A549 (cell line): ENCODE measurements at regions not wholly inside any gene's neighbourhood (a gene's known extent, or its start where the extent isn't known, plus 50 kb on each side); places are given as distances from the start of the nearest gene placed in this dataset.

Source experiments
- ATAC-seq, 2 experiments: fragments of 200-7000 bp in 1 of 2; fragments of >200 bp in 1 of 2; cut with Nextera tagmentation in 1 of 2; cut with Tn5 transposase in 1 of 2; 3 replicates each; pipeline versions ENCODE4 v1.8.0 to v1.9.1; 2018 to 2020; ENCODE audit warnings: mild to moderate bottlenecking in 1 of 2, moderate library complexity in 1 of 2
- CTCF ChIA-PET: fragments of 300-600 bp; sonication (Branson Sonifier 250); formaldehyde crosslinking; extraction: SDS; loops from one replicate; lab custom pipeline; 2021; ENCODE audit warnings: antibody characterized with exemption, inconsistent platforms; lab: Yijun Ruan, JAX
- POLR2A ChIA-PET: fragments of 350-600 bp; formaldehyde crosslinking; extraction: SDS; loops from one replicate; lab custom pipeline; 2021; ENCODE audit warnings: antibody characterized with exemption, inconsistent platforms; lab: Yijun Ruan, JAX
- DNase-seq, 2 experiments: peaks; one replicate each; pipeline versions ENCODE4 v3.0.0 to v3.0.0-alpha.2; 2011 to 2016; ENCODE audit warnings: low read depth in 1 of 2, low spot score in 1 of 2
- FAIRE-seq: peaks from 2 replicates; lab custom pipeline; 2011; peaks lifted over from hg19 to GRCh38; lab: Jason Lieb, UNC
- H3K27ac ChIP-seq, 2 experiments: fragments of >200 bp; sonication (Bioruptor Twin); formaldehyde crosslinking; 3 replicates each; pipeline ENCODE4 v1.5.1; 2016 to 2017
- H3K4me1 ChIP-seq: fragments of >200 bp; sonication (Bioruptor Twin); formaldehyde crosslinking; 3 replicates; pipeline ENCODE4 v1.6.1; 2016
- H3K4me2 ChIP-seq: fragments of >200 bp; sonication (Bioruptor Twin); formaldehyde crosslinking; 3 replicates; pipeline ENCODE4 v1.6.1; 2016
- H3K4me3 ChIP-seq: fragments of >200 bp; sonication (Bioruptor Twin); formaldehyde crosslinking; 3 replicates; pipeline ENCODE4 v1.5.1; 2016
- H3K9me3 ChIP-seq: fragments of >200 bp; sonication (Bioruptor Twin); formaldehyde crosslinking; 3 replicates; pipeline ENCODE4 v1.6.1; 2016
- BCL3 ChIP-seq: fragments of >200 bp; sonication (Bioruptor Twin); formaldehyde crosslinking; IDR thresholded peaks from 3 replicates; pipeline ENCODE4 v1.6.1; 2016
- CBX8 ChIP-seq: fragments of 200-600 bp; sonication (generic); IDR thresholded peaks from 2 replicates; pipeline ENCODE4 v1.6.1; 2016
- CEBPB ChIP-seq, 2 experiments: fragments of >200 bp in 1 of 2; sonication (Bioruptor Twin) in 1 of 2; formaldehyde crosslinking in 1 of 2; IDR thresholded peaks; 2 replicates each; pipeline ENCODE4 v1.6.1; 2012 to 2016
- CHD2 ChIP-seq: fragments of 150-350 bp; IDR thresholded peaks from 2 replicates; pipeline ENCODE4 v1.6.1; 2014; ENCODE audit warnings: low read length; ENCODE audit not compliant: partially characterized antibody
- EHF ChIP-seq: fragments of 250-450 bp; sonication (Bioruptor Pico); IDR thresholded peaks from 2 replicates; pipeline ENCODE4 v1.5.0; 2020; ENCODE audit warnings: mild to moderate bottlenecking
- EP300 ChIP-seq, 2 experiments: fragments of >200 bp; sonication (Bioruptor Twin); formaldehyde crosslinking; IDR thresholded peaks; 2 replicates in 1 of 2; 3 replicates in 1 of 2; pipeline ENCODE4 v1.6.1; 2016 to 2017
- ESRRA ChIP-seq: fragments of 150-350 bp; IDR thresholded peaks from 2 replicates; pipeline ENCODE4 v1.6.1; 2014; ENCODE audit warnings: mild to moderate bottlenecking, low read length, borderline replicate concordance
- FOSB ChIP-seq: fragments of 250-450 bp; sonication (Bioruptor Pico); IDR thresholded peaks from 2 replicates; pipeline ENCODE4 v1.5.0; 2020; ENCODE audit warnings: mild to moderate bottlenecking, moderate library complexity
- HEYL ChIP-seq: fragments of 250-450 bp; sonication (Bioruptor Pico); IDR thresholded peaks from 2 replicates; pipeline ENCODE4 v1.8.0; 2021; ENCODE audit warnings: mild to moderate bottlenecking, moderate library complexity
- HOXA7 ChIP-seq: fragments of 250-450 bp; sonication (Bioruptor Pico); IDR thresholded peaks from 2 replicates; pipeline ENCODE4 v1.5.0; 2020; ENCODE audit warnings: mild to moderate bottlenecking, moderate library complexity
- JUN ChIP-seq, 2 experiments: fragments of >200 bp; sonication (Bioruptor Twin); formaldehyde crosslinking; IDR thresholded peaks; 2 replicates in 1 of 2; 3 replicates in 1 of 2; pipeline ENCODE4 v1.6.1; 2016 to 2017
- KDM5A ChIP-seq: fragments of 200-600 bp; sonication (generic); IDR thresholded peaks from 2 replicates; pipeline ENCODE4 v1.6.1; 2016; ENCODE audit warnings: antibody characterized with exemption, mild to moderate bottlenecking
- MAFK ChIP-seq: fragments of 450-650 bp; IDR thresholded peaks from 2 replicates; pipeline ENCODE4 v1.6.1; 2014; ENCODE audit not compliant: partially characterized antibody
- NR3C1 ChIP-seq: fragments of >200 bp; sonication (Bioruptor Twin); formaldehyde crosslinking; IDR thresholded peaks from 3 replicates; pipeline ENCODE4 v1.6.1; 2017
- PHF8 ChIP-seq: fragments of 200-600 bp; sonication (generic); IDR thresholded peaks from 2 replicates; pipeline ENCODE4 v1.6.1; 2016; ENCODE audit warnings: low read depth, mild to moderate bottlenecking, antibody characterized with exemption, moderate library complexity, borderline replicate concordance
- RARB ChIP-seq: fragments of 250-450 bp; sonication (Bioruptor Pico); IDR thresholded peaks from 2 replicates; pipeline ENCODE4 v1.8.0; 2021; ENCODE audit warnings: mild to moderate bottlenecking, moderate library complexity
- REST ChIP-seq: fragments of 200-600 bp; sonication (generic); IDR thresholded peaks from 2 replicates; pipeline ENCODE4 v1.6.1; 2016; ENCODE audit warnings: antibody characterized with exemption, mild to moderate bottlenecking, moderate library complexity
- RNF2 ChIP-seq: fragments of 200-600 bp; sonication (generic); IDR thresholded peaks from 2 replicates; pipeline ENCODE4 v1.6.1; 2016; ENCODE audit warnings: low read depth, mild to moderate bottlenecking, antibody characterized with exemption, moderate library complexity, borderline replicate concordance
- TFCP2L1 ChIP-seq: fragments of 250-450 bp; sonication (Bioruptor Pico); IDR thresholded peaks from 2 replicates; pipeline ENCODE4 v1.5.0; 2021; ENCODE audit warnings: mild to moderate bottlenecking
- USF2 ChIP-seq: fragments of 450-650 bp; IDR thresholded peaks from 2 replicates; pipeline ENCODE4 v1.6.1; 2014; ENCODE audit warnings: antibody characterized with exemption
- ZC3H11A ChIP-seq: fragments of 450-650 bp; IDR thresholded peaks from 2 replicates; pipeline ENCODE4 v1.6.1; 2014; ENCODE audit warnings: antibody characterized with exemption, mild to moderate bottlenecking
- ZSCAN20 ChIP-seq: fragments of 250-450 bp; sonication (Bioruptor Pico); IDR thresholded peaks from 2 replicates; pipeline ENCODE4 v1.8.0; 2022; ENCODE audit warnings: mild to moderate bottlenecking, moderate library complexity
- WGBS: methylation state at CpG from one replicate; pipeline ENCODE4 v1.1.6; 2017; ENCODE audit errors: missing lambda C conversion rate; 5-methylcytosine and 5-hydroxymethylcytosine counted together
- TF ChIP-seq, protein P1 (sequence below): IDR thresholded peaks from 2 replicates; pipeline ENCODE4 v1.6.1; 2012; ENCODE audit warnings: low read depth, borderline replicate concordance
- TF ChIP-seq, protein P2 (sequence below): IDR thresholded peaks from 2 replicates; pipeline ENCODE4 v1.6.1; 2012

GRCh38 chr5:143665866-143666265 is 146.1 kb upstream of the HMHB1 start:
- ChIA-PET POLR2A (interaction anchor here (0.6 kb wide), 1 partner anchor 11 kb away, joined by 3 read pairs; no protein-coding TSS in a partner anchor), CTCF (interaction anchor here (1.5 kb wide), 1 partner anchor 14 kb away, joined by 7 read pairs; no protein-coding TSS in a partner anchor)
- no peak overlapping the region for H3K4me3 ChIP-seq
- H3K4me1 ChIP-seq: peaks cover 40% of the 10 kb centered on the region
- DNase-seq (no peak), ATAC-seq (no peak; a peak in 1 of 6 replicates), FAIRE-seq (no peak)
- peak overlapping the region in 1 of 2 experiments; percentile 46; a peak in 3 of 6 replicates for H3K27ac ChIP-seq
- WGBS: 87% methylated on average over 4 of the region's 4 CpGs
- no peak for TF ChIP-seq CEBPB (IDR thresholded peaks at IDR 0.05)
- no peak for TF ChIP-seq KDM5A
- TF ChIP-seq RNF2: no peak
- no peak for TF ChIP-seq HEYL (CRISPR knock-in tag)
- no peak for TF ChIP-seq BCL3
- TF ChIP-seq, protein P1, sequence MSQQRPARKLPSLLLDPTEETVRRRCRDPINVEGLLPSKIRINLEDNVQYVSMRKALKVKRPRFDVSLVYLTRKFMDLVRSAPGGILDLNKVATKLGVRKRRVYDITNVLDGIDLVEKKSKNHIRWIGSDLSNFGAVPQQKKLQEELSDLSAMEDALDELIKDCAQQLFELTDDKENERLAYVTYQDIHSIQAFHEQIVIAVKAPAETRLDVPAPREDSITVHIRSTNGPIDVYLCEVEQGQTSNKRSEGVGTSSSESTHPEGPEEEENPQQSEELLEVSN: no peak
- no peak for TF ChIP-seq USF2
- TF ChIP-seq TFCP2L1: no peak
- peaks cover 6% of the 10 kb centered on the region; the same call in 1 of the 3 replicates for H3K9me3 ChIP-seq
- H3K4me2 ChIP-seq: no peak overlapping the region

DNA sequence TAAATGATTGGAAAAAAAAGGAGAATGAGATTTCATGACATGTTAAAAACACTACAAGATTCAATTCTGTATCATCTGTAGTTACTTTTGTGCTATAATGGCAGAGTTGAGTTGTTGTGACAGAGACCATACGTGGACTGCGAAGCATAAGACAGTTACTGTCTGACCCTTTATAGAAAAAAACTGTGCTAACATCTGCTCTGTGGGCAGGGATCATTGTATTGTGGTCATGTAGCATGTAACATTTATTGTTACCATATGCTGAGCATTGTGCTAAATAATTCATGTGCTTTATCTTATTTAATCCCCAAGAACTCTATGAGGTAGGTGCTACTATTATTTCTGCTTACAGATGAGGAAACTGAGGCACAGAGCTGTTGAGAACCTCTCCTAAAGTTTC is 147.3 kb upstream of the HMHB1 start:
- Histone ChIP-seq H3K4me2 (no peak overlapping the region), H3K27ac (no peak overlapping the region), H3K4me1 (peaks cover 52% of the 10 kb centered on the region), H3K9me3 (no peaks in the 10 kb centered on the region), H3K4me3 (no peak overlapping the region)
- 96% methylated on average over 2 of the region's 2 CpGs for WGBS
- CTCF ChIA-PET: interaction anchor here (1.1 to 1.6 kb wide), 3 partner anchors 9 to 16 kb away, joined by 3 to 9 read pairs (median 7); no protein-coding TSS in a partner anchor
- no peak for ATAC-seq
- peak; percentile 28 for FAIRE-seq
- POLR2A ChIA-PET: no interaction called here
- DNase-seq: no peak
- TF ChIP-seq EP300 (IDR thresholded peaks at IDR 0.05) (no peak), CHD2 (no peak), ZSCAN20 (CRISPR knock-in tag) (no peak), JUN (IDR thresholded peaks at IDR 0.05) (no peak), NR3C1 (no peak), HOXA7 (CRISPR knock-in tag) (no peak), PHF8 (no peak), FOSB (CRISPR knock-in tag) (no peak), EHF (CRISPR knock-in tag) (no peak), ESRRA (no peak), ZC3H11A (no peak), REST (no peak), RARB (CRISPR knock-in tag) (no peak), MAFK (no peak), CBX8 (no peak)
- TF ChIP-seq, protein P2, sequence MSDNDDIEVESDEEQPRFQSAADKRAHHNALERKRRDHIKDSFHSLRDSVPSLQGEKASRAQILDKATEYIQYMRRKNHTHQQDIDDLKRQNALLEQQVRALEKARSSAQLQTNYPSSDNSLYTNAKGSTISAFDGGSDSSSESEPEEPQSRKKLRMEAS: no peak
